ENCODE measurements at regions not wholly inside any gene's neighbourhood (a gene's known extent, or its start where the extent isn't known, plus 50 kb on each side); places are given as distances from the start of the nearest gene placed in this dataset.

DNA sequence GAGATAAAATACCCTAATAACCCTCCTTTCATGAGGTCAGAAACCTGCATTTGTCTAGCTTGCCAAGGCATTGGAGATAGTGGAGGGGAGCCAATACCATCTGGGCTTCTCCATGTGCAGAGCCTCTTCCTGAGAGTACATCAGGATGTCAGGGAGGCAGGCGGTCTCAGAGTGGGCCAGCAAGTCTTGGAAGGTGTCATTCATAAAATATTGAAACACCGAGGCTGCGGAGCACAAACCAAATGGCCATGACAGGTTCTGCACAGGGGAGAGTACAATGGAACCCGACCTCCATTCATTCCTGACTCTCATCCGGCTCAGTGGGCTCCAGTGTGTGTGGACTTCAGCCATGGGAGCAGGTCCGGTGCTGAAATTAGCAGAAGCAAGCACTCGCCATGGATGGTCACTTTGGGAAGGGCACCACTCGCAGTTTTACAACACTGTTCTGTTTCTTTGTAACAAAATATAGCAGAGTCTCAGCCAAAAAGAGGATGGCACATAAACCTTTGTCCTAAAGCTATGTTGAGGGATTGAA, 446.6 kb downstream of the SIPA1L2 start:
- no peak overlapping the region for H3K4me3 ChIP-seq (replicated peaks in 1 of 2; ENCODE audit: low read depth in 2 of 2, low read length in 2 of 2)

DNA sequence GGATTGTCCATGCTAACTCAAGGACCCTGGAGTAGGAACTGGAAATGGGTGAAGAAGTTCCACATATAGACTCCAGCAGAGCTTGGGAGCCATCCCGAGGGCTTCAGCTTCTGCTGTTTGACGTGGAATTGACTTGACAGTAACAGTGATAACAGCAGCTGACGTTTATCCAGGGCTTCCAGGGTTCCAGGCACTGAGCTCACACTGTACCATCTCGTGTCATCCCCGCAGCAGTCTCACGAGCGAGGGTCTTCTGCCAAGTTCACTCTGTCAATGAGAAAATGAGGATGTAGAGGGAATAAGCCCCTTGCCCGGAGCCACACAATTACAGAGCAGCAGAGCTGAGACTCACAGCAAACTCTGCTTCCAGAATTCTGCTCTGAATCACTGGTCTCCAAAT, 447.7 kb downstream of the SIPA1L2 start:
- H3K4me3 ChIP-seq (replicated peaks in 1 of 2; ENCODE audit: low read depth in 2 of 2, low read length in 2 of 2) = no peak overlapping the region
- DNase-seq (ENCODE audit: low read depth in 2 of 2) = no peak
- TF ChIP-seq, protein P1, sequence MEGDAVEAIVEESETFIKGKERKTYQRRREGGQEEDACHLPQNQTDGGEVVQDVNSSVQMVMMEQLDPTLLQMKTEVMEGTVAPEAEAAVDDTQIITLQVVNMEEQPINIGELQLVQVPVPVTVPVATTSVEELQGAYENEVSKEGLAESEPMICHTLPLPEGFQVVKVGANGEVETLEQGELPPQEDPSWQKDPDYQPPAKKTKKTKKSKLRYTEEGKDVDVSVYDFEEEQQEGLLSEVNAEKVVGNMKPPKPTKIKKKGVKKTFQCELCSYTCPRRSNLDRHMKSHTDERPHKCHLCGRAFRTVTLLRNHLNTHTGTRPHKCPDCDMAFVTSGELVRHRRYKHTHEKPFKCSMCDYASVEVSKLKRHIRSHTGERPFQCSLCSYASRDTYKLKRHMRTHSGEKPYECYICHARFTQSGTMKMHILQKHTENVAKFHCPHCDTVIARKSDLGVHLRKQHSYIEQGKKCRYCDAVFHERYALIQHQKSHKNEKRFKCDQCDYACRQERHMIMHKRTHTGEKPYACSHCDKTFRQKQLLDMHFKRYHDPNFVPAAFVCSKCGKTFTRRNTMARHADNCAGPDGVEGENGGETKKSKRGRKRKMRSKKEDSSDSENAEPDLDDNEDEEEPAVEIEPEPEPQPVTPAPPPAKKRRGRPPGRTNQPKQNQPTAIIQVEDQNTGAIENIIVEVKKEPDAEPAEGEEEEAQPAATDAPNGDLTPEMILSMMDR (IDR thresholded peaks at IDR 0.05; ENCODE audit: low read depth, low read length) = no peak

More for the DNA sequence above, 446.6 kb downstream of the SIPA1L2 start:
- TF ChIP-seq, protein P1 (IDR thresholded peaks at IDR 0.05; ENCODE audit: low read depth, low read length) = no peak
- no peak for DNase-seq (ENCODE audit: low read depth in 2 of 2)

DNA sequence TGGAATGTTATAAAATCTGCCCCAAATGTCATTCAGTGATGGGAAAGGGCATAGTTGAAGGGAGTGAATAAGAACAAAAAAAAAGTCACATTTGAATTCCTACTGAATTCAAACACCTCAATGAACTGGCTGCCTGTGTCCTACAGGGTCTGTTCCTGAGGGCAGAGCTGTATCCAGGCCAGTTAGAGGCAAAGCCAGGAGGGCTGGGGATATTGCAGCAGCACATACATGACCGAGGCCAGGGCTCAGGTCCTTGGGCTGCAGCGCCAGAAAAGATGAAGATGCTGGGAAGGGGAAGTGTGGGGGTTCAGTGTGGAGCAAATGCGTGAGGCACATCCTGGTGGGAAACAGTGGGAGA, 449.2 kb downstream of the SIPA1L2 start:
- no peak for DNase-seq (ENCODE audit: low read depth in 2 of 2)
- H3K4me3 ChIP-seq (replicated peaks in 1 of 2; ENCODE audit: low read depth in 2 of 2, low read length in 2 of 2) = no peak overlapping the region
- TF ChIP-seq, protein P1 (IDR thresholded peaks at IDR 0.05; ENCODE audit: low read depth, low read length) = no peak

DNA sequence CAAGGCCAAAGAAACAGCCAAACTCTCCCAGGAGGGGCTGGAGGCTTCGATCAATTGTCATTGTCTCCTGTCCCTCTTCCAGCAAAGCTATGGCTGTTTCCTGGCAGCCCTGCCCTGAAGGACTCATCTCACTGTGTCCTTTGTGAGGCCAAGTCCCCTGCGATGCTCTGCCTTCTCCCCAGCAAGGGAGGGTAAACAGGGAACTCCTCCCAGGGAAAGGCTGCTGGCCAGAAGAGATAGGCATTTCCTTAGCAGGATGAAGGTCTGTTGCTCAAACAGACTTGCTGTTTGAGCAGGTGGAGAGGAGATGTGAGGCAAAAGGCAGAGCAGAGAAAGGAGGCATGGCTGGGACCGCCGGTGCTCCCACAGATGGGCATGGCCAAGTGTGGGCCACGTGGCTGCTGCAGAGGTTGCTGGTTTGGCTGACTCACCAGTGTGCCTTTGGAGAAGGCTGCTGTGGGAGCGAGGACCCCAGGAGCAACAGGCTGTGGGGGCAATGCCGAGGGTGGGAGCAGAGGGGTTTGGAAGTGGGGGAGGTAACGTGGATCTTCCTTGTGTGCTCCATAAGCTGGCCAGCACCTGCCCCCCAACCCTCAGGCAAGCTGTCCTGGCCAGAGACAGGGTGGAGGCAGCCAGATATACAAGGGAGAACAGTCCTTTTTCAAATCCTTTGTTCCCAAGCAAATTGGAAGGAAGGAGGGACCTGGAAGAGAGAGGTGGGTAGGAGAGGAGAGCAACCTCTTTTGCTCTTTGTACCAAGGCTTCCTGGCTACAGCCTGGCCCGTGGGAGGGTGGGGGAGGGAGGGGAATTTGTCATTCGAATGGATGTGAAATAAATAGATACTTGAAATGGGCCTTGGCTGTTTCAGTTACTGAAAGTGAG, 449.8 kb downstream of the SIPA1L2 start:
- TF ChIP-seq, protein P1 (IDR thresholded peaks at IDR 0.05; ENCODE audit: low read depth, low read length) = no peak
- H3K4me3 ChIP-seq (replicated peaks in 1 of 2; ENCODE audit: low read depth in 2 of 2, low read length in 2 of 2) = no peak overlapping the region
- no peak for DNase-seq (ENCODE audit: low read depth in 2 of 2)

DNA sequence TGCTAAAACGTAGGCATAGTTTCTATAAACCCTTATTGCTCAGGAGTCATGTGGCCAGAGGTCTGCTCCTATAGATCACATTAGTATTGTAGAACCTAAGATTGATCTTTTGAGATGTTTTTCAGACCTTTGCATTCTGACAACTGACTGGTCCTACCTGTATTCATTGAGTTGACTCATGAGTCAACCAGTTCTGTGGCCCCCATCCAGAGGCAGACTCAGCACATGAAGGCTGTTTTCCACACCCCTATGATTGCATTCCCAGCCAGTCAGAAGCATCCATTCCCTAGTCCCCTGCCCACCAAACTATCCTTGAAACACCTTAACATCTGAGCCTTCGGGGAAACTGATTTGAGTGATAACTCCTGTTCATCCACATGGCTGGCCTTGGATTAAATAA, 451.7 kb downstream of the SIPA1L2 start:
- no peak overlapping the region for H3K4me3 ChIP-seq (replicated peaks in 1 of 2; ENCODE audit: low read depth in 2 of 2, low read length in 2 of 2)
- TF ChIP-seq, protein P1 (IDR thresholded peaks at IDR 0.05; ENCODE audit: low read depth, low read length) = no peak
- DNase-seq (ENCODE audit: low read depth in 2 of 2) = no peak

DNA sequence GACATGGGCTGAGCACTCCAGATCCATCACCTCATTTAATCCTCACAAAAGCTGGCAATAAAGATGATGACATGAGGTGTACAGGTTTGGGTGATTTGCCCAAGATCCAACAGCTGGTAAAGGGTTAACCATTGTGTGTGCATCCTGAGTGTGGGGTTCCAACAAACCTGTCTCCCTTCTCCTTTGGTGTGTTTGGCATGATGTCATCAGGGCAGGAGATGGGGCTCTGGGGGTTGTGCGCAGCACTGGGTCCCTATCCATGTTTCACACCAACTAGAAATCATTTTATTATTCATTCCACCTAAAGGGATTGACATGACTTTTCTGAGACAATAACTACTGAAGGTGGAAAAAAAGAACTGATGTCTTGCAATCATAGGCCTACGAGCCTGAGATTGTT, 452.5 kb downstream of the SIPA1L2 start:
- DNase-seq (ENCODE audit: low read depth in 2 of 2) = no peak
- no peak overlapping the region for H3K4me3 ChIP-seq (replicated peaks in 1 of 2; ENCODE audit: low read depth in 2 of 2, low read length in 2 of 2)
- TF ChIP-seq, protein P1 (IDR thresholded peaks at IDR 0.05; ENCODE audit: low read depth, low read length) = no peak

Measured in cardiac fibroblast (primary cell).